ENCODE measurements at regions not wholly inside any gene's neighbourhood (a gene's known extent, or its start where the extent isn't known, plus 50 kb on each side); places are given as distances from the start of the nearest gene placed in this dataset.

DNA sequence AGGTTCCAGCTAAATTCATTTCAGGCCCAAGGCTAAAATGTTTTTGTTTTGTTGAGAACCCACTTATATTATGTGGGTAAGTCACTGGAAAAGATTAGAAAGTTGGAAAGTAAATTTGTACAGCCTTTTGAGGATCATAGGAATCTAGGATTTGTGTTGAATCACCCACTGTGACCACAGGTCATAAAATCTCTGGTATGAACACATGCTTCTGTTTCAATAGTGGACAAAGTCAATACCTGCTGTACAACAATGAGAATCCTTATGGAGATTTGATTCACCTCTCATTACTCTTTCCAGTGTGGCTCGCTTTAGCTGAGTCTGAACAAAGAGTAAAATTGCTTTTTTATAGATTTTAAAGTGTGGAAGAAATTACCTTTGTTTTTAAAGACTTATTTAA is 369.5 kb downstream of the TMEM167A start:
- H3K4me3 ChIP-seq (ENCODE audit: low read depth, low read length) = no peak overlapping the region
- DNase-seq (ENCODE audit: low read depth) = no peak
- TF ChIP-seq CTCF (IDR thresholded peaks at IDR 0.05; ENCODE audit: insufficient read depth, low read depth, low read length) = no peak

- no peak for TF ChIP-seq CTCF (IDR thresholded peaks at IDR 0.05; ENCODE audit: insufficient read depth, low read depth, low read length)
- no peak overlapping the region for H3K4me3 ChIP-seq (ENCODE audit: low read depth, low read length)
- DNase-seq (ENCODE audit: low read depth) = no peak
These were observed 372.8 kb downstream of the TMEM167A start for GRCh38 chr5:82704381-82704780.

DNA sequence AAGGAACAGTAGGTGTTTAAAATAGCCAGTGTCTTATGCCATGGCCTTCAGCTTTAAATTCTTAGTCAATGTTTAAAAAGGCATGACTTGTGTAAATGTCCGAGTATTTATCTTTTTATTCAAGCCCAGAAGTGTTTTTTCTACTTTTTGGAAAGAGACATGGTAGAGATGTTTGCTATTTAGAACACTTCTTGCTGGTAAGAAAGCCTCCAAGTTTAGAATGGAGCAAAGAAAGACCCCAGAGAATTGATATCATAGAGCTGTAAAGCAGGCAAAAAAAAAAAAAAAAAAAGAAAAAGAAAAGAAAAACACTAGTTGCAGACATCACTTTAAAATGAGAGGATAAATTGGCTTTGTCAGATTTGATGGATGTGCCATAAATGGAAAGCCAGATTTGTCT is 375.1 kb downstream of the TMEM167A start:
- H3K4me3 ChIP-seq (ENCODE audit: low read depth, low read length) = no peak overlapping the region
- DNase-seq (ENCODE audit: low read depth) = no peak
- TF ChIP-seq CTCF (IDR thresholded peaks at IDR 0.05; ENCODE audit: insufficient read depth, low read depth, low read length) = no peak

DNA sequence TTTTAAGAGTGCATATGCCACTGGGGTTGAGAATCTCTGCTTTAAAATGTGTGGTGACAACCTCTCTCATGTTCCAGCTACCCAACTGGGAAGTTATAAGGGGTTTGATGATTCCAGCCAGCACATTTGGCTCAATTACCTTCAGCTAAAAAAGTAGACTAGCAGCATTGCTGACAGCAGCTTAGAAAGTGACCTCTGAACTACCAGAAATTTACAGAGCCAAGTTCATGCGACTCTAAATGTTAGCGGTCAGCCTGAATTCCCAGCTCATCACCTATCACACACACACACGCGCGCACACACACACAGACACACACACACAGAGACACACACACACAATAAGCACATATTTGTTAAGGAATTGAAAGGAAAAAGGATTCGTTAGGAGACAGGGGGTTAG is 377.5 kb downstream of the TMEM167A start:
- TF ChIP-seq CTCF (IDR thresholded peaks at IDR 0.05; ENCODE audit: insufficient read depth, low read depth, low read length) = no peak
- H3K4me3 ChIP-seq (ENCODE audit: low read depth, low read length) = no peak overlapping the region
- DNase-seq (ENCODE audit: low read depth) = no peak

DNA sequence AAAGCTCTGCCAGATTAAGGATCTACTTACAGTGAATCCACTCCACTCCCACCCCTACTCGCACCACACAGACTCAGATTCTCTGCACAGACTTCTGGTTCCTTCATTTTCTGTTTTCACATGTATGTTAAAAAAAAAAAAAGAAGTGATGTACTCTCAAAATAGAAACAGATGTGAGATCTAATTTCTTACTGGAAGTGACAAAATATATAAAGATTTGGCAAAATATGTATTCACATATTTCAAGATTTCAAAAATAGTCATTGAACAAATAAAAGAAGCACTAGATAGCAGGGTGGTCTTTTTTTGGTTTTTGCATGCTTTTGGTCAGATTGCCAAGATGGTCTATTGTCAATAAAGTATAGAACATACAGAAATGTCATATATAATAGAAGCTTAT is 379.2 kb downstream of the TMEM167A start:
- H3K4me3 ChIP-seq (ENCODE audit: low read depth, low read length) = no peak overlapping the region
- no peak for DNase-seq (ENCODE audit: low read depth)
- TF ChIP-seq CTCF (IDR thresholded peaks at IDR 0.05; ENCODE audit: insufficient read depth, low read depth, low read length) = no peak

GRCh38 chr5:82694711-82695285 is 382.4 kb downstream of the TMEM167A start:
- no peak for TF ChIP-seq CTCF (IDR thresholded peaks at IDR 0.05; ENCODE audit: insufficient read depth, low read depth, low read length)
- DNase-seq (ENCODE audit: low read depth) = no peak
- no peak overlapping the region for H3K4me3 ChIP-seq (ENCODE audit: low read depth, low read length)

- TF ChIP-seq CTCF (IDR thresholded peaks at IDR 0.05; ENCODE audit: insufficient read depth, low read depth, low read length) = no peak
- no peak overlapping the region for H3K4me3 ChIP-seq (ENCODE audit: low read depth, low read length)
- DNase-seq (ENCODE audit: low read depth) = no peak
These were observed 384.4 kb downstream of the TMEM167A start for GRCh38 chr5:82692826-82693225.
